BE2C (cell line): ENCODE measurements at regions not wholly inside any gene's neighbourhood (a gene's known extent, or its start where the extent isn't known, plus 50 kb on each side); places are given as distances from the start of the nearest gene placed in this dataset.

Source experiments
- DNase-seq: peaks from one replicate; pipeline ENCODE4 v3.0.0-alpha.2; 2020
- H3K27me3 ChIP-seq: fragments of 250-450 bp; sonication (Bioruptor Pico); 2 replicates; pipeline ENCODE4 v1.5.1; 2020; ENCODE audit warnings: mild to moderate bottlenecking
- H3K36me3 ChIP-seq: fragments of 250-450 bp; sonication (Bioruptor Pico); 2 replicates; pipeline ENCODE4 v1.5.1; 2020; ENCODE audit warnings: mild to moderate bottlenecking
- H3K4me1 ChIP-seq: fragments of 250-450 bp; sonication (Bioruptor Pico); 2 replicates; pipeline ENCODE4 v1.5.1; 2020
- H3K4me3 ChIP-seq: 2 replicates; pipeline ENCODE4 v1.5.1; 2011; ENCODE audit warnings: low read depth, low read length
- H3K9me3 ChIP-seq: fragments of 250-450 bp; sonication (Bioruptor Pico); 2 replicates; pipeline ENCODE4 v1.5.1; 2020
- TF ChIP-seq, protein P1 (sequence below): IDR thresholded peaks from 2 replicates; pipeline ENCODE4 v1.5.1; 2012; ENCODE audit warnings: mild to moderate bottlenecking, low read depth, low read length

DNA sequence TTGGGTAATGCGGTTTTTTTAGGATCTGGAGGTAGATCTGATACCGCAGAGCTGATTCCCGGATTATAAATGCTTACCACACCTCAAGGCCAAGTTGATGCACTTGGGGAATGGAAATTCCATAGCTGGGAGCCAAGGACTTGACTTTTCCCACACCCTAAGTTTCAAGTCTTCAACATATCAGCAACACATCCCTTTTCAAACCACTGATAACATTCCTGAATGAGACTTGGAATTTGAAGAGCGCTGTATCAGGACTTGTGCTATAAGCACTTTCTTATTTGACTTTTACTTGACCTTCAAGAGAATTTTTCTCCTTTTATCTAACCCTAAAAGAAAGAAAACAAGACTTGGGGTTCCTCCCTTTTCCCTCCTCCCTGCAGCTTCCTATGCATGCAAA lies 90.6 kb upstream of the NAA20 start:
- TF ChIP-seq, protein P1, sequence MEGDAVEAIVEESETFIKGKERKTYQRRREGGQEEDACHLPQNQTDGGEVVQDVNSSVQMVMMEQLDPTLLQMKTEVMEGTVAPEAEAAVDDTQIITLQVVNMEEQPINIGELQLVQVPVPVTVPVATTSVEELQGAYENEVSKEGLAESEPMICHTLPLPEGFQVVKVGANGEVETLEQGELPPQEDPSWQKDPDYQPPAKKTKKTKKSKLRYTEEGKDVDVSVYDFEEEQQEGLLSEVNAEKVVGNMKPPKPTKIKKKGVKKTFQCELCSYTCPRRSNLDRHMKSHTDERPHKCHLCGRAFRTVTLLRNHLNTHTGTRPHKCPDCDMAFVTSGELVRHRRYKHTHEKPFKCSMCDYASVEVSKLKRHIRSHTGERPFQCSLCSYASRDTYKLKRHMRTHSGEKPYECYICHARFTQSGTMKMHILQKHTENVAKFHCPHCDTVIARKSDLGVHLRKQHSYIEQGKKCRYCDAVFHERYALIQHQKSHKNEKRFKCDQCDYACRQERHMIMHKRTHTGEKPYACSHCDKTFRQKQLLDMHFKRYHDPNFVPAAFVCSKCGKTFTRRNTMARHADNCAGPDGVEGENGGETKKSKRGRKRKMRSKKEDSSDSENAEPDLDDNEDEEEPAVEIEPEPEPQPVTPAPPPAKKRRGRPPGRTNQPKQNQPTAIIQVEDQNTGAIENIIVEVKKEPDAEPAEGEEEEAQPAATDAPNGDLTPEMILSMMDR = no peak
- no peak overlapping the region for H3K4me3 ChIP-seq

DNA sequence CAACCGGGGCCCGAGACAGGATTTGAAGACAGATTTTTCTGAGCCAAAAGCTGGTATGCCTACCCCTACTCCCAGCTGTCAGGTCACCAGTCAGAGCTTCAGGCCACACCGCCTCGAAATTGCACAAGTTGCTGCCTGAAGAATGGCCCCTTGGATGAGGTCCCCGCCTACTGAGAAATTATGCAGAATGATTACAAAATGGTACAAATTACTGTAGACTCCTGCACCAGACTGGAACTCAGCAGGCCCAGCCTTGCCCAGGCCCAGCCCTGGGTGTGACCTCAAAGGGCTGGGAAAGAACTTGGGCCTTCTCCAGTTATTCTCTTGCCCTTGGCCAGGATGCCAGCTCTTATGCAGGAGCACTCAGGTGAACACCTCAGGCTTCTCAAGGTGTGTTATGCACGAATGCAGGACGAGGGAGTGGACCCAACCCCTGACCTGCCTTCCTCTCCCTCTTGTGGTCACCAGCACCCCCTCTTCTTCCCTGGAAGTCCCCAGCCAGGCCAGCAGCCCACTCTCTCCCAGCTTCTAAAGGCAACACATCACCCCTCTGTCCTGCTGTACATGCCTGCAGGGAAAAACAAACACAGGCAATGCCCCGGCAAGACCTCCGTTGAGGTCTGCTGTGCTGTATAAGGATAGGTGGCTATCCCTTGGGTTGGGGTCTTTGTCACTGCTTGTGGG lies 88.7 kb upstream of the NAA20 start:
- Histone ChIP-seq H3K4me3 (no peak overlapping the region), H3K4me1 (no peaks in the 10 kb centered on the region), H3K36me3 (no peaks in the 10 kb centered on the region), H3K9me3 (no peaks in the 10 kb centered on the region), H3K27me3 (peaks cover 7% of the 10 kb centered on the region)
- TF ChIP-seq, protein P1 = no peak
- no peak for DNase-seq

More for the DNA sequence above, 90.6 kb upstream of the NAA20 start:
- Histone ChIP-seq H3K9me3 (no peaks in the 10 kb centered on the region), H3K36me3 (no peaks in the 10 kb centered on the region), H3K27me3 (no peaks in the 10 kb centered on the region), H3K4me1 (no peaks in the 10 kb centered on the region)
- DNase-seq = no peak

DNA sequence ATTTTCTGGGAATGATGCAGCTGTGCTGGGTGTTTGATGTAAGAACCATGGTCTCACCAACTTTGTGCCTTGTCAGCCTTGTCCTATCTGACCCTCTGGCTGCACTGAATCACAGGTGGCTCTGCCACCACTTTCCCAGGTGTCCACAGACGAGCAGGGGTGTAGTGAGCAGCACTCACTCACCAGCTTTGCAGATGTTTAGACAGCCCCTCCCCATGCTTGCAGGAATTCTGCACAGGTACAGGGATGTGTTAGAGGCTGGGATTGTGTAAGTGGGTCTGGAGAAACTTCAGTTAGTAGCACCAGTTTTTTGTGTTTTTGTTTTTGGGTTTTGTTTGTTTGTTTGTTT lies 88.2 kb upstream of the NAA20 start:
- H3K4me1 ChIP-seq = no peaks in the 10 kb centered on the region
- no peaks in the 10 kb centered on the region for H3K36me3 ChIP-seq
- no peak overlapping the region for H3K4me3 ChIP-seq
- TF ChIP-seq, protein P1 = no peak
- DNase-seq = no peak
- H3K27me3 ChIP-seq = peaks cover 7% of the 10 kb centered on the region
- H3K9me3 ChIP-seq = no peaks in the 10 kb centered on the region

DNA sequence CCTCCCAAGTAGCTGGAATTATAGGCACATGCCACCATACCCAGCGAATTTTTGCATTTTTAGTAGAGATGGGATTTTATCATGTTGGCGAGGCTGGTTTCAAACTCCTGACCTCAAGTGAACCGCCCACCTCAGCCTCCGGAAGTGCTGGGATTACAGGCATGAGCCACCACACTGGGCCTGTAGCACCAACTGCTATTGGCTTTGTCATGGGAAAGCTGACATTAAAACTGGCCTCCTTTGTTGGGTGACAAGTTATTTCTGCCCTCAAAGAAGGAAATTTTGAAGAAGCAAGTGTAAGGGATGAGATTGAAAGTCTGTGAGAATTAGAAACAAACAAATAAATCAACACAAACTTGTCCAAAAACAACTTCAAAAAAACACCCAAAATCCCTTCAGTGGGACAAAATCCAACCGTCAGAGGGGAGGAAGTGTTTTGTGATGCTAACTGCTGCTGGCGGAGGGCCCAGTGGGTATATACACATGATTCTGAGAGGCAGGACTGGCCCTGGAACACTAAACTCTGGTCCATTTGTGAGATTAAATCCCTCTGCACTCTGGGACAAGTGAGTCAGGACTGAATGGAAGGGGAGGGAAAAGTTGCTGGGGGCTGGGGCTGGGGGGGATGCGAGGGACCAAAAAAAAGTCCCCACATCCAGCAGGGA lies 87.5 kb upstream of the NAA20 start:
- no peak for DNase-seq
- TF ChIP-seq, protein P1 = no peak
- Histone ChIP-seq H3K4me1 (no peaks in the 10 kb centered on the region), H3K9me3 (no peaks in the 10 kb centered on the region), H3K27me3 (peaks cover 7% of the 10 kb centered on the region), H3K36me3 (no peaks in the 10 kb centered on the region), H3K4me3 (no peak overlapping the region)

DNA sequence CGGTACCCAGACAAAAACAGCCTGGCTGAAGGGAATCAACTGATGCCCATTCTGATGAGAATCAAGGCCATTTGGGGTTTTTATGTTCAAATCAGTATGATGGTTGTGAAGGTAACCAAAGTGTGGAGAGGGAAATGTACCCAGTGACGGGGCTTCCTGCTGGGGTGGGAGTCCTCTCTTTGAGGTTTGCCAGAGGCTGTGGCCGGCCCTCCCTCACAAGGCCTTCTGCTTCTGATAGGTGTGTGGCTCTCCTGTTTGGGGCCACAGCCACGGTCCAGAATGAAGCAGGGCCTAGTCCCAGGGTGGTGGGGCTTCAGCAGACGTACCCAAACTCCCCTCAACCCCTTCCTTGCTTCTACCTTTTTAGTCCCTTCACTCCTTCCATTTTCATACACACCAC lies 86.7 kb upstream of the NAA20 start:
- no peaks in the 10 kb centered on the region for H3K9me3 ChIP-seq
- no peaks in the 10 kb centered on the region for H3K36me3 ChIP-seq
- TF ChIP-seq, protein P1 = no peak
- H3K4me3 ChIP-seq = no peak overlapping the region
- no peaks in the 10 kb centered on the region for H3K4me1 ChIP-seq
- no peak for DNase-seq
- H3K27me3 ChIP-seq = peaks cover 7% of the 10 kb centered on the region

DNA sequence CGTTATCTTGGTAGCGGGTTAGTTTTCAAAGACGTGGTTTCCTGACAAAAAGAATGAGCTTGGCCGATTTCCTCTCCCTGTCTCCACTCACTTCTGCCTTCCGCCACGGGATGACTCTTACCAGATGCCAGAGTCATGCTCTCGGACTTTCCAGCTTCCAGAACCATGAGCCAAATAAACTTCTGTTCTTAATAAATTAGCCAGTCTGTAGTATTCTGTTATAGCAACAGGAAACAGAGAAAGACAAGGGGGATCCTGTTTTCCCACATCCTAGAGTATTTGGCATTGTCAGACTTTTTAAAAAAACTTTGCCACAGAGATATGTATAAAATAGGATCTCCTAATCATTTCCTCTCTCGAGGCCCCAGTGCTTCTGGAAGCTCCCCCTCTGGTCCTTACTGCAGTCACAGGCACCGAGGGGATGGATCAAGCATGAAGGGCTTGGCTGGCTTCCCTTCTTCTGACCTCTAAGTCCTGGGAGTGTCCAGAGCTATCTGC lies 84.9 kb upstream of the NAA20 start:
- H3K4me3 ChIP-seq = no peak overlapping the region
- TF ChIP-seq, protein P1 = no peak
- H3K27me3 ChIP-seq = peaks cover 10% of the 10 kb centered on the region
- no peaks in the 10 kb centered on the region for H3K4me1 ChIP-seq
- H3K36me3 ChIP-seq = no peaks in the 10 kb centered on the region
- DNase-seq = no peak
- H3K9me3 ChIP-seq = no peaks in the 10 kb centered on the region
